ENCODE measurements at regions not wholly inside any gene's neighbourhood (a gene's known extent, or its start where the extent isn't known, plus 50 kb on each side); places are given as distances from the start of the nearest gene placed in this dataset.

- DNase-seq: no peak
These were observed 593.0 kb upstream of the ATP2B1 start for GRCh38 chr12:90301561-90302133.

GRCh38 chr12:90301095-90301494 lies 592.5 kb upstream of the ATP2B1 start:
- DNase-seq: no peak

GRCh38 chr12:90299666-90300065 lies 591.0 kb upstream of the ATP2B1 start:
- DNase-seq: no peak

- no peak for DNase-seq
These were observed 590.5 kb upstream of the ATP2B1 start for GRCh38 chr12:90299121-90299520.

GRCh38 chr12:90298289-90298948 lies 589.8 kb upstream of the ATP2B1 start:
- DNase-seq: no peak

- DNase-seq: no peak
These were observed 587.2 kb upstream of the ATP2B1 start for GRCh38 chr12:90295858-90296257.

- no peak for DNase-seq
These were observed 583.5 kb upstream of the ATP2B1 start for GRCh38 chr12:90292183-90292582.

- no peak for DNase-seq
These were observed 582.6 kb upstream of the ATP2B1 start for GRCh38 chr12:90290980-90291975.

- no peak for DNase-seq
These were observed 578.9 kb upstream of the ATP2B1 start for GRCh38 chr12:90287585-90287984.

GRCh38 chr12:90281154-90281868 lies 572.7 kb upstream of the ATP2B1 start:
- no peak for DNase-seq

- DNase-seq: peak in 1 of 2 donors; percentile 37
These were observed 572.0 kb upstream of the ATP2B1 start for GRCh38 chr12:90280564-90281058.

- no peak for DNase-seq
These were observed 571.4 kb upstream of the ATP2B1 start for GRCh38 chr12:90280033-90280432.

- DNase-seq: no peak
These were observed 566.5 kb upstream of the ATP2B1 start for GRCh38 chr12:90275088-90275487.

GRCh38 chr12:90274407-90274806 lies 565.8 kb upstream of the ATP2B1 start:
- DNase-seq: no peak

- DNase-seq: no peak
These were observed 559.9 kb upstream of the ATP2B1 start for GRCh38 chr12:90268574-90268973.

GRCh38 chr12:90262251-90262650 lies 553.6 kb upstream of the ATP2B1 start:
- no peak for DNase-seq

GRCh38 chr12:90261283-90261682 lies 552.6 kb upstream of the ATP2B1 start:
- no peak for DNase-seq

- no peak for DNase-seq
These were observed 551.5 kb upstream of the ATP2B1 start for GRCh38 chr12:90260136-90260535.

GRCh38 chr12:90257927-90258624 lies 549.4 kb upstream of the ATP2B1 start:
- DNase-seq: no peak

- no peak for DNase-seq
These were observed 546.2 kb upstream of the ATP2B1 start for GRCh38 chr12:90254796-90255195.

GRCh38 chr12:90253674-90254181 lies 545.1 kb upstream of the ATP2B1 start:
- peak; percentile 20 to 33 for DNase-seq

GRCh38 chr12:90253136-90253535 lies 544.5 kb upstream of the ATP2B1 start:
- no peak for DNase-seq
